AG04450 (cell line): ENCODE measurements at regions not wholly inside any gene's neighbourhood (a gene's known extent, or its start where the extent isn't known, plus 50 kb on each side); places are given as distances from the start of the nearest gene placed in this dataset.

ENCODE experiments used
- CTCF ChIA-PET: fragments of 300-600, 350-600 bp; formaldehyde crosslinking; extraction: SDS; loops from one replicate; lab custom pipeline; 2022; ENCODE audit warnings: antibody characterized with exemption, inconsistent platforms; lab: Charles Lee
- POLR2A ChIA-PET: fragments of 350-600 bp; formaldehyde crosslinking; extraction: SDS; loops from one replicate; lab custom pipeline; 2021; ENCODE audit warnings: antibody characterized with exemption, inconsistent platforms; lab: Yijun Ruan, JAX
- DNase-seq: peaks from one replicate; pipeline ENCODE4 v3.0.0-alpha.2; 2011; ENCODE audit warnings: low read depth, low spot score
- H3K27ac ChIP-seq: one replicate; pipeline ENCODE4 v1.5.1; 2012; ENCODE audit warnings: low read depth, low read length, control low read depth
- H3K27me3 ChIP-seq: one replicate; pipeline ENCODE4 v1.6.0; 2012; ENCODE audit warnings: low read length; ENCODE audit not compliant: control insufficient read depth, insufficient read depth
- H3K4me3 ChIP-seq: 2 replicates; pipeline ENCODE4 v1.5.1; 2011; ENCODE audit warnings: mild to moderate bottlenecking, low read depth, low read length, control low read depth
- H3K9me3 ChIP-seq: 2 replicates; pipeline ENCODE4 v1.5.1; 2012; ENCODE audit warnings: low read length; ENCODE audit not compliant: control insufficient read depth, insufficient read depth
- TF ChIP-seq, protein P1 (sequence below): IDR thresholded peaks from 2 replicates; pipeline ENCODE4 v1.5.1; 2011; ENCODE audit warnings: low read depth, low read length, control low read depth, inconsistent platforms

DNA sequence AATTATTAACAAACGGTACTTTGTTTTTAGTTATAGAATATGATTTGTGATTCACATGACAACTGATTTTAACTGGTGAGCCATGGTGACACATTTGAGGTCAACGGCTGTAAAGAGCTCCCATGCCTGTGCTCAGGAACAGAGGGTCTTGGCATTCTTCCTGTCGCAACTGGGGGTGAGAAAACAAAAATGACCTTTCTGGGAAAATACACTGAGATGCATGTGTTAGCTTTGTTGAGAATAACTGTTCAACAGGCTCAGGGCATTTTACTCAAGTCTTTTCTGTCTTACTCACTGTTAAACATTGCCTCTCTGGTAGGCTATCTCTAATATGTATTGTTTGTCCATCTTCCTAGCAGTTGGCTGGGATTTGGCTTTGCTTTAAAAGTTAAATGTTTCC lies 57.1 kb upstream of the HPGD start:
- DNase-seq: no peak
- Histone ChIP-seq H3K9me3 (no peaks in the 10 kb centered on the region), H3K4me3 (no peak overlapping the region), H3K27me3 (no peaks in the 10 kb centered on the region), H3K27ac (no peak overlapping the region)
- TF ChIP-seq, protein P1, sequence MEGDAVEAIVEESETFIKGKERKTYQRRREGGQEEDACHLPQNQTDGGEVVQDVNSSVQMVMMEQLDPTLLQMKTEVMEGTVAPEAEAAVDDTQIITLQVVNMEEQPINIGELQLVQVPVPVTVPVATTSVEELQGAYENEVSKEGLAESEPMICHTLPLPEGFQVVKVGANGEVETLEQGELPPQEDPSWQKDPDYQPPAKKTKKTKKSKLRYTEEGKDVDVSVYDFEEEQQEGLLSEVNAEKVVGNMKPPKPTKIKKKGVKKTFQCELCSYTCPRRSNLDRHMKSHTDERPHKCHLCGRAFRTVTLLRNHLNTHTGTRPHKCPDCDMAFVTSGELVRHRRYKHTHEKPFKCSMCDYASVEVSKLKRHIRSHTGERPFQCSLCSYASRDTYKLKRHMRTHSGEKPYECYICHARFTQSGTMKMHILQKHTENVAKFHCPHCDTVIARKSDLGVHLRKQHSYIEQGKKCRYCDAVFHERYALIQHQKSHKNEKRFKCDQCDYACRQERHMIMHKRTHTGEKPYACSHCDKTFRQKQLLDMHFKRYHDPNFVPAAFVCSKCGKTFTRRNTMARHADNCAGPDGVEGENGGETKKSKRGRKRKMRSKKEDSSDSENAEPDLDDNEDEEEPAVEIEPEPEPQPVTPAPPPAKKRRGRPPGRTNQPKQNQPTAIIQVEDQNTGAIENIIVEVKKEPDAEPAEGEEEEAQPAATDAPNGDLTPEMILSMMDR: no peak
- ChIA-PET POLR2A (no interaction called here), CTCF (interaction anchor here (0.5 kb wide), 1 partner anchor 214 kb away, joined by 4 read pairs; no protein-coding TSS in a partner anchor)

DNA sequence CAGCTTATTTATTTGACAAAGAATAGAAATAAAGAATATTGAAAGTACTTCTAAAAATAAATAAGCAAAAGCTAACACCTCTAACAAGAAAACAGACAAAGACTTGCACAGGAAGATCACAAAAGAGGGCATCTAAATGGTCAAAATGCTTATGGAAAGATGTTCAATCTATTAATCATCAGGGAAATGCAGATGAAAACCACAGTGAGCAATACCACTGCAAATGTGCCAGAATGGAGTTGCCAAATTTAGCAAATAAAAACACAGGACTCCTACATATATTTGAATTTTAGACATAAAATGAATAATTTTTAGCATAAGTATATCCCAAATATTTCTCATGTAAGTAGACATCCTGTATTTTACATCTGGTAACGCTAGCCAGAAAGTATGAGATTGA lies 56.1 kb upstream of the HPGD start:
- Histone ChIP-seq H3K27me3 (no peaks in the 10 kb centered on the region), H3K27ac (no peak overlapping the region), H3K9me3 (no peaks in the 10 kb centered on the region), H3K4me3 (no peak overlapping the region)
- no peak for DNase-seq
- TF ChIP-seq, protein P1: no peak
- POLR2A ChIA-PET: no interaction called here
- CTCF ChIA-PET: no interaction called here

DNA sequence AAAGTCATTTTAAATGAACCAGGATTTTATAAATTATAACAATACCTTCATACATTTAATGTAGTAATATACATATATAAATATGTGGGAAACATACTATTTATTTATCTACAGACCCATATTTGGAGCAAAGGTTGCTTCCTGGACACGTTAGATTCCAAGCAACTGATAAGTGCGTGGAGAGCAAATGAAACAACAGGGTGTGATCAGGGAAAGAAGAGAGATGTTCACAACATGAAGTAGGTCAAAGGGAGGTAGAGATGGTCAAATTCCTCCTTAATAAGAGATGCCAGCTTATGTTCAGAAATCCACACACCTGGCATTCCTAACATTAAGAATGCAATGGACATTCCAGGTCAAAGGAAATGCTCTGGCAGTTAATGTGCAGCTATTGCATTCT lies 53.1 kb upstream of the HPGD start:
- ChIA-PET CTCF (no interaction called here), POLR2A (no interaction called here)
- Histone ChIP-seq H3K27ac (no peak overlapping the region), H3K4me3 (no peak overlapping the region), H3K9me3 (no peaks in the 10 kb centered on the region), H3K27me3 (no peaks in the 10 kb centered on the region)
- TF ChIP-seq, protein P1: no peak
- DNase-seq: no peak
